ENCODE measurements at regions not wholly inside any gene's neighbourhood (a gene's known extent, or its start where the extent isn't known, plus 50 kb on each side); places are given as distances from the start of the nearest gene placed in this dataset.

- H3K36me3 ChIP-seq (ENCODE audit: control insufficient read depth in 4 of 4, insufficient read depth in 4 of 4, low read length in 4 of 4): no peaks in the 10 kb centered on the region
- H3K27me3 ChIP-seq (ENCODE audit: control insufficient read depth in 3 of 3, insufficient read depth in 3 of 3, low read length in 2 of 3): no peaks in the 10 kb centered on the region
- H3K4me1 ChIP-seq (ENCODE audit: control insufficient read depth in 5 of 5, insufficient read depth in 5 of 5, low read length in 5 of 5): no peaks in the 10 kb centered on the region
- TF ChIP-seq CTCF (IDR thresholded peaks at IDR 0.05; ENCODE audit: control extremely low read depth, extremely low read depth): no peak
- no peak overlapping the region for H3K27ac ChIP-seq (ENCODE audit: low read depth in 1 of 2, low read length in 1 of 2)
- H3K9me3 ChIP-seq (ENCODE audit: control insufficient read depth in 4 of 4, insufficient read depth in 3 of 4, low read length in 3 of 4): peaks cover 0 to 3% (median 1%) of the 10 kb centered on the region in 4 donors
- 30 to 32% methylated on average over 1 of the region's 1 CpG for WGBS, 2 donors
- ATAC-seq (ENCODE audit: insufficient read depth, low FRiP score) (no peak), DNase-seq (no peak)
- H3K9ac ChIP-seq (ENCODE audit: insufficient read depth in 1 of 2, low read length in 2 of 2): no peak overlapping the region
- H3K4me3 ChIP-seq: no peak overlapping the region
Observed at GRCh38 chr5:104370523-104370922, 807.9 kb upstream of the NUDT12 start.

- ATAC-seq (ENCODE audit: insufficient read depth, low FRiP score): no peak
- Histone ChIP-seq H3K9me3 (ENCODE audit: control insufficient read depth in 4 of 4, insufficient read depth in 3 of 4, low read length in 3 of 4) (peaks cover 0 to 3% (median 1%) of the 10 kb centered on the region in 4 donors), H3K27ac (ENCODE audit: low read depth in 1 of 2, low read length in 1 of 2) (no peak overlapping the region), H3K4me3 (no peak overlapping the region), H3K36me3 (ENCODE audit: control insufficient read depth in 4 of 4, insufficient read depth in 4 of 4, low read length in 4 of 4) (no peaks in the 10 kb centered on the region), H3K4me1 (ENCODE audit: control insufficient read depth in 5 of 5, insufficient read depth in 5 of 5, low read length in 5 of 5) (no peaks in the 10 kb centered on the region), H3K27me3 (ENCODE audit: control insufficient read depth in 3 of 3, insufficient read depth in 3 of 3, low read length in 2 of 3) (no peaks in the 10 kb centered on the region), H3K9ac (ENCODE audit: insufficient read depth in 1 of 2, low read length in 2 of 2) (no peak overlapping the region)
- no peak for DNase-seq
- no peak for TF ChIP-seq CTCF (IDR thresholded peaks at IDR 0.05; ENCODE audit: control extremely low read depth, extremely low read depth)
Observed at GRCh38 chr5:104367978-104368377, 805.4 kb upstream of the NUDT12 start.

- WGBS, 2 donors: 77 to 93% methylated on average over 3 of the region's 3 CpGs
- ATAC-seq (ENCODE audit: insufficient read depth, low FRiP score): no peak
- Histone ChIP-seq H3K4me1 (ENCODE audit: control insufficient read depth in 5 of 5, insufficient read depth in 5 of 5, low read length in 5 of 5) (no peaks in the 10 kb centered on the region), H3K9ac (ENCODE audit: insufficient read depth in 1 of 2, low read length in 2 of 2) (no peak overlapping the region), H3K27ac (ENCODE audit: low read depth in 1 of 2, low read length in 1 of 2) (no peak overlapping the region), H3K9me3 (ENCODE audit: control insufficient read depth in 4 of 4, insufficient read depth in 3 of 4, low read length in 3 of 4) (peaks cover 0 to 3% (median 0%) of the 10 kb centered on the region in 4 donors), H3K36me3 (ENCODE audit: control insufficient read depth in 4 of 4, insufficient read depth in 4 of 4, low read length in 4 of 4) (no peaks in the 10 kb centered on the region), H3K4me3 (no peak overlapping the region), H3K27me3 (ENCODE audit: control insufficient read depth in 3 of 3, insufficient read depth in 3 of 3, low read length in 2 of 3) (no peaks in the 10 kb centered on the region)
- DNase-seq: no peak
- no peak for TF ChIP-seq CTCF (IDR thresholded peaks at IDR 0.05; ENCODE audit: control extremely low read depth, extremely low read depth)
Observed at GRCh38 chr5:104363567-104363966, 801.0 kb upstream of the NUDT12 start.

- Histone ChIP-seq H3K36me3 (ENCODE audit: control insufficient read depth in 4 of 4, insufficient read depth in 4 of 4, low read length in 4 of 4) (no peaks in the 10 kb centered on the region), H3K4me1 (ENCODE audit: control insufficient read depth in 5 of 5, insufficient read depth in 5 of 5, low read length in 5 of 5) (no peaks in the 10 kb centered on the region), H3K9me3 (ENCODE audit: control insufficient read depth in 4 of 4, insufficient read depth in 3 of 4, low read length in 3 of 4) (no peaks in the 10 kb centered on the region), H3K9ac (ENCODE audit: insufficient read depth in 1 of 2, low read length in 2 of 2) (no peak overlapping the region), H3K27ac (ENCODE audit: low read depth in 1 of 2, low read length in 1 of 2) (no peak overlapping the region), H3K4me3 (no peak overlapping the region), H3K27me3 (ENCODE audit: control insufficient read depth in 3 of 3, insufficient read depth in 3 of 3, low read length in 2 of 3) (no peaks in the 10 kb centered on the region)
- 67 to 82% methylated on average over 5 of the region's 5 CpGs for WGBS, 2 donors
- DNase-seq (no peak), ATAC-seq (ENCODE audit: insufficient read depth, low FRiP score) (no peak)
- TF ChIP-seq CTCF (IDR thresholded peaks at IDR 0.05; ENCODE audit: control extremely low read depth, extremely low read depth): no peak
Observed at GRCh38 chr5:104361932-104362331, 799.3 kb upstream of the NUDT12 start.
